Astrocyte (in vitro differentiated cells and primary cell): ENCODE measurements at regions not wholly inside any gene's neighbourhood (a gene's known extent, or its start where the extent isn't known, plus 50 kb on each side); places are given as distances from the start of the nearest gene placed in this dataset.

Source experiments
- DNase-seq: peaks from one replicate; pipeline ENCODE4 v3.0.0-alpha.2; 2010; ENCODE audit warnings: low read depth
- FAIRE-seq: peaks from 2 replicates; lab custom pipeline; 2011; peaks lifted over from hg19 to GRCh38; lab: Jason Lieb, UNC
- H2AFZ ChIP-seq: 2 replicates; pipeline ENCODE4 v1.6.0; 2012; ENCODE audit warnings: low read depth, low read length, inconsistent platforms
- H3K27ac ChIP-seq: 2 replicates; pipeline ENCODE4 v1.5.1; 2011; ENCODE audit warnings: low read depth, low read length, inconsistent platforms
- H3K27me3 ChIP-seq: 2 replicates; pipeline ENCODE4 v1.6.0; 2011; ENCODE audit warnings: low read length, inconsistent platforms; ENCODE audit not compliant: insufficient read depth
- H3K36me3 ChIP-seq: 2 replicates; pipeline ENCODE4 v1.5.1; 2011; ENCODE audit warnings: low read length, inconsistent platforms; ENCODE audit not compliant: insufficient read depth
- H3K4me1 ChIP-seq: 2 replicates; pipeline ENCODE4 v1.5.1; 2011; ENCODE audit warnings: low read length, inconsistent platforms; ENCODE audit not compliant: insufficient read depth
- H3K4me2 ChIP-seq: 2 replicates; pipeline ENCODE4 v1.6.0; 2012; ENCODE audit warnings: low read length, inconsistent platforms
- H3K4me3 ChIP-seq: 2 replicates; pipeline ENCODE4 v1.5.1; 2011; ENCODE audit warnings: low read depth, mild to moderate bottlenecking, low read length, inconsistent platforms; ENCODE audit not compliant: insufficient read depth
- H3K79me2 ChIP-seq: 2 replicates; pipeline ENCODE4 v1.6.0; 2012; ENCODE audit warnings: mild to moderate bottlenecking, low read length, inconsistent platforms; ENCODE audit not compliant: insufficient read depth
- H3K9ac ChIP-seq: 2 replicates; pipeline ENCODE4 v1.6.0; 2012; ENCODE audit warnings: mild to moderate bottlenecking, low read length, inconsistent platforms
- H3K9me3 ChIP-seq: 2 replicates; pipeline ENCODE4 v1.5.1; 2012; ENCODE audit warnings: low read depth, mild to moderate bottlenecking, low read length, inconsistent platforms; ENCODE audit not compliant: insufficient read depth
- H4K20me1 ChIP-seq: 2 replicates; pipeline ENCODE4 v1.6.0; 2012; ENCODE audit warnings: low read length, inconsistent platforms; ENCODE audit not compliant: insufficient read depth
- H3K27ac Mint-ChIP-seq: one replicate; pipeline ENCODE4 v1.8.0; 2021; ENCODE audit warnings: mild to moderate bottlenecking, mixed read lengths; ENCODE audit not compliant: unreplicated experiment
- H3K27me3 Mint-ChIP-seq: one replicate; pipeline ENCODE4 v1.8.0; 2021; ENCODE audit warnings: low read depth, mixed read lengths; ENCODE audit not compliant: unreplicated experiment
- H3K36me3 Mint-ChIP-seq: one replicate; pipeline ENCODE4 v1.8.0; 2021; ENCODE audit warnings: low read depth, mixed read lengths; ENCODE audit not compliant: unreplicated experiment
- H3K4me1 Mint-ChIP-seq: one replicate; pipeline ENCODE4 v1.8.0; 2021; ENCODE audit warnings: low read depth, mixed read lengths; ENCODE audit not compliant: unreplicated experiment
- H3K4me3 Mint-ChIP-seq: one replicate; pipeline ENCODE4 v1.8.0; 2021; ENCODE audit warnings: mild to moderate bottlenecking, moderate library complexity, mixed read lengths; ENCODE audit not compliant: unreplicated experiment
- H3K9me3 Mint-ChIP-seq: one replicate; pipeline ENCODE4 v1.8.0; 2021; ENCODE audit warnings: mild to moderate bottlenecking, mixed read lengths; ENCODE audit not compliant: unreplicated experiment
- CTCF ChIP-seq: IDR thresholded peaks from 2 replicates; pipeline ENCODE4 v1.5.1; 2011; ENCODE audit warnings: low read depth, mild to moderate bottlenecking, inconsistent platforms, low read length, moderate library complexity; ENCODE audit not compliant: insufficient read depth
- EZH2 ChIP-seq: IDR thresholded peaks from 2 replicates; pipeline ENCODE4 v1.6.1; 2012; ENCODE audit warnings: mild to moderate bottlenecking, low read length, inconsistent platforms; ENCODE audit not compliant: insufficient read depth

- no peak overlapping the region for H3K4me3 ChIP-seq
- H3K9me3 ChIP-seq = no peaks in the 10 kb centered on the region
- H2AFZ ChIP-seq = no peak overlapping the region
- H3K36me3 Mint-ChIP-seq = no peaks in the 10 kb centered on the region
- no peak overlapping the region for H3K4me3 Mint-ChIP-seq
- no peak overlapping the region for H3K27ac Mint-ChIP-seq
- no peaks in the 10 kb centered on the region for H3K4me1 Mint-ChIP-seq
- H3K36me3 ChIP-seq = no peaks in the 10 kb centered on the region
- FAIRE-seq (no peak), DNase-seq (no peak)
- no peaks in the 10 kb centered on the region for H3K4me1 ChIP-seq
- TF ChIP-seq CTCF = no peak
- no peak for TF ChIP-seq EZH2
- H3K9ac ChIP-seq = no peak overlapping the region
- no peaks in the 10 kb centered on the region for H3K27me3 ChIP-seq
- H3K27me3 Mint-ChIP-seq = no peaks in the 10 kb centered on the region
- no peaks in the 10 kb centered on the region for H3K79me2 ChIP-seq
- H3K4me2 ChIP-seq = no peak overlapping the region
- H4K20me1 ChIP-seq = no peaks in the 10 kb centered on the region
- no peak overlapping the region for H3K27ac ChIP-seq
- H3K9me3 Mint-ChIP-seq = peaks cover 2% of the 10 kb centered on the region
These were observed 684.6 kb downstream of the TRIB2 start for GRCh38 chr2:13401312-13401711.

- Histone ChIP-seq H2AFZ (no peak overlapping the region), H3K9me3 (no peaks in the 10 kb centered on the region), H3K9ac (no peak overlapping the region), H3K27ac (no peak overlapping the region), H4K20me1 (no peaks in the 10 kb centered on the region), H3K4me2 (no peak overlapping the region), H3K4me1 (no peaks in the 10 kb centered on the region), H3K27me3 (no peaks in the 10 kb centered on the region), H3K36me3 (no peaks in the 10 kb centered on the region), H3K4me3 (no peak overlapping the region), H3K79me2 (no peaks in the 10 kb centered on the region)
- Mint-ChIP-seq H3K4me3 (no peak overlapping the region), H3K4me1 (no peaks in the 10 kb centered on the region), H3K36me3 (no peaks in the 10 kb centered on the region), H3K9me3 (peaks cover 2% of the 10 kb centered on the region), H3K27ac (no peak overlapping the region), H3K27me3 (no peaks in the 10 kb centered on the region)
- TF ChIP-seq CTCF = no peak
- TF ChIP-seq EZH2 = no peak
- FAIRE-seq = peak; percentile 23
- no peak for DNase-seq
These were observed 697.3 kb downstream of the TRIB2 start for GRCh38 chr2:13413989-13414388.

DNA sequence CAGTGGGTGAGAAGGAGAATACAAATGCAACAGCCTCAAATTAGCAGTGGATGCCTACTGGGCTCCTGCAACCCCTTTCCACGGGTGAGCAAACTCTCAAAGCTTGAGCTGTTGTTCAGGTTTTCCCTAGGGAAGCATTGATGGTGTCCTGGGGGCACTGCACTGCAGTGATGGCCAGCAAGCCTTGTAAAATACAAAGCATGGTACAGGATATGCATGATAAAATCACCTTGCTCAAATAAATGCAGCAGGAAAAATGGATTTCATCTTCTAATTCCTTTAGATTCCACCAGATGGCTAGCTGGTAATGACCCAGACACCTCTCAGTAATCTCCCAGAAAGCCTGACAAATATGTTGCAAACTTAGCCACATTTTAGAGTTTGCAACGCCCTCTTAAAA is 698.2 kb downstream of the TRIB2 start:
- Histone ChIP-seq H3K4me1 (no peaks in the 10 kb centered on the region), H3K9me3 (no peaks in the 10 kb centered on the region), H3K27me3 (no peaks in the 10 kb centered on the region), H3K79me2 (no peaks in the 10 kb centered on the region), H3K36me3 (no peaks in the 10 kb centered on the region), H3K9ac (no peak overlapping the region), H3K4me3 (no peak overlapping the region), H4K20me1 (no peaks in the 10 kb centered on the region), H3K27ac (no peak overlapping the region), H3K4me2 (no peak overlapping the region), H2AFZ (no peak overlapping the region)
- H3K27me3 Mint-ChIP-seq = no peaks in the 10 kb centered on the region
- FAIRE-seq (no peak), DNase-seq (no peak)
- no peaks in the 10 kb centered on the region for H3K36me3 Mint-ChIP-seq
- H3K4me1 Mint-ChIP-seq = no peaks in the 10 kb centered on the region
- peaks cover 2% of the 10 kb centered on the region for H3K9me3 Mint-ChIP-seq
- H3K27ac Mint-ChIP-seq = no peak overlapping the region
- TF ChIP-seq CTCF = no peak
- no peak for TF ChIP-seq EZH2
- no peak overlapping the region for H3K4me3 Mint-ChIP-seq
